GM19328 (cell line): ENCODE measurements at regions not wholly inside any gene's neighbourhood (a gene's known extent, or its start where the extent isn't known, plus 50 kb on each side); places are given as distances from the start of the nearest gene placed in this dataset.

Source experiments
- ATAC-seq: cut with Tn5 transposase; IDR thresholded peaks from one replicate; pipeline ENCODE4 v1.9.1; 2021; ENCODE audit warnings: mild to moderate bottlenecking, moderate library complexity; ENCODE audit not compliant: unreplicated experiment

- no peak for ATAC-seq
Observed at GRCh38 chr10:107275806-107276205, 111.3 kb upstream of the SORCS1 start.

- ATAC-seq = no peak
Observed at GRCh38 chr10:107269626-107270025, 105.1 kb upstream of the SORCS1 start.

DNA sequence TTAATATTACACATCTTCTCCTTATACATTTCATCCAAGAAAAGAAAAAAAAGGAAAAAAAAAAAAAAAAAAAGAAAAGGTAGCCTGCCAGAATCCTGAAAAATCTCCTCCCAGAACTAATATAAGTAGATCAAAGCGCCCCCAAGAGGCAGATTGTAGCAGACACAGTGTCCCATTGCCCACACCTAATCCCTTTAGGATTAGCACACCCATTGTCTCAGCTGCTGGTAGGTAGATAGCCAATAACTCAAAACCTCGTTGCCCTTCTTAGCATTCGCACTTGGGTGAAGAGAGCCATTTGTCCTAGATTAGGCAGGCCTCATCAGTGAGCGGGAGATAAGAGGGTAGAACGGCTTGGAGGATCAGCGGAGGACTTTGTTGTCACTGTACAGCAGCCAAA, 100.2 kb upstream of the SORCS1 start:
- no peak for ATAC-seq

- ATAC-seq = no peak
Observed at GRCh38 chr10:107244122-107244521, 79.6 kb upstream of the SORCS1 start.

DNA sequence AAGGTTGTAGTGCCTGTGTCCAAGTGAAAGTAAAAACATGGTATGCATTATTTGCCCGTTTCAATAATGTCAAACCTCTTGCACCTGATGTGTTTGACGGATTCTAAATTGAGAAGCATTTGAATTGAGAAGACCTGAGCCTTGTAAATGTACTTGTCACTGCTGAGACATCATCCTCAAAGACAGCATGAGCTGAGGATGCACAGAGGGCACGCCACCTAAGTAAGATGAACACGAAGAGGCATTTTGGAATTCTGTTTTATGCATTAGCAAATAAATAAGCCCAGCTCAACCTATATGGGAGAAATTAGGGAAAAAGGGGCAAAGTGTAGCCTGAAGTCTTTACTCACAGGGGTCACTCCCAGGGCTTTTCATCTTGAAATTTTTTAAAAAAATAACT, 73.8 kb upstream of the SORCS1 start:
- ATAC-seq = no peak

DNA sequence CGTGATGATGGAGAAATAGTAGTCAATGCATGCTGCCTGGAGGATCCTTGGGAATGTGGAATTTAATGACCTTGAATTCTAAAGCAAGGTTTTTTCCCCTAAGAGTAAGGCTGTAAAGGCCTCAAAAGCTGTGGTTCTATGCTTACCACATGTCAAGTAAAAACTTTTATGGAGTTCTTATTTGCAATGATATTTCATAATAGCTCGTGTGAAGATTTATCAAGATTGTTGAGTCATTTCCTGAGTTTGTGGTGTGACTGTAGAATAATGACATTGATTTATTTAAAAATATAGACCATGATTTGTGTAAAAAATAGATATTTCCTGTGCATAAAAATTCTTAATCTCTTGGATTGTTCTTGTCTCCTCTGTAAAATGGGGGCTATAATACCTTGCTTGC, 67.5 kb upstream of the SORCS1 start:
- ATAC-seq = no peak

DNA sequence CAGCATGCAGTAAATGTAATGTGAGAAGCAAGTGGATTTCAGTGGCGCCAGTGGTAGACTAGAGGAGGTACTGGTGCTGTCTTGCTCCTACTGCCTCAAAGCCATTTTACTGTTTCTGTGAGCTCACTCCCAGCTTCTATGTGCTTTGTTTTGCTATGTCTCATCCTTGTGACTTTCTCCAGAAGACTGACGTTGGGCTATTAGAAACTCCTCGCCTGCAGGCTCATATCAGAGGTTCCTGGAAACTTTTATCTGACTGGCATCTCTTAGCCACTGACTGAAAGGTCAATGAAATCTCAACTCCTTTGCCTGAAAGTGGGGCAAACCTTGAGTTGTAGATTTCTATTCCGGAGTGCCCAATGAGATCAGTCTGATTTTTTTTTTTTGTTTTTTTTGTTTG, 66.4 kb upstream of the SORCS1 start:
- no peak for ATAC-seq

GRCh38 chr10:107215681-107216080, 51.2 kb upstream of the SORCS1 start:
- ATAC-seq = no peak
